ENCODE measurements at regions not wholly inside any gene's neighbourhood (a gene's known extent, or its start where the extent isn't known, plus 50 kb on each side); places are given as distances from the start of the nearest gene placed in this dataset.
"Not testable (repeated sequence)": the region's sequence is repeated elsewhere in the genome, so short reads cannot be mapped to it uniquely, and the experiment has no call there.

- no peak for DNase-seq (ENCODE audit: low spot score)
These were observed 150.1 kb downstream of the TPRA1 start for GRCh38 chr3:127440384-127440783.

- no peak for DNase-seq (ENCODE audit: low spot score)
These were observed 150.9 kb downstream of the TPRA1 start for GRCh38 chr3:127439621-127440020.

DNA sequence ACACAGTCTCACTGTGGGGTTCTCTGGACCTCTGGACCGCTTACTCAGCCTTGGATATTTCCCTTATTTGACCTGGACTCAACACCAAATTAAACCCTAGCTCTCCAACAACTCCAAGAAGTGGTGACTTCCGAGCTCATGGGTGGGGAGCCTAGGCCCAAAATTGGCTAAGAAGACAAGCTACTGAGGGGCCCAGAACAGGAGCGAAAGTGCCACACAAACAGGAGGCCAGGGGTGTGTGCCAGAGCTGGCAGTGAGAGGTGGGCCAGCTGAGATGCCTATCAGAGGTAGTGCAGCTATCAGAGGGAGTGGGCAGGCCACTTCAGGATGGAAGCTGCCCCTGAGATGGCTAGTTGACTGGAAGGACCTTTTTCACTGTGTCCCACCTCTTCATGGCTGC lies 151.1 kb upstream of the PRR20G start:
- no peak for DNase-seq (ENCODE audit: low spot score)

DNA sequence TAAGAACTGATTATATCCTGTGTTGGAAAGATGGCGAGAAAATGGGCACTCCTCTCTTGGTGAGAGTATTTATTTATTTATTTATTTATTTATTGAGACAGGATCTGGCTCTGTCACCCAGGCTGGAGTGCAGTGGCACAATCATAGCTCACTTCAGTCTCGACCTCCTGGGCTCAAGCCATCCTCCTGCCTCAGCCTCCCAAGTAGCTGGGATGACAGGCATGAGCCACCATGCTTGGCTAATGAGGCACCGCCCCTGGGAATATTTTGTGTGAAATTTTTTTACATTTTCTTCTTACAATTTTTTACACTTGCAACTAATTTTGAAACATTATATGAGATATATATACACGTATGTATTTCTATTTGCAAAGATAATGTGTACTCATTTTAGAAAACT lies 150.5 kb upstream of the PRR20G start:
- no peak for DNase-seq (ENCODE audit: low spot score)

- DNase-seq (ENCODE audit: low spot score): not testable (repeated sequence)
These were observed 147.5 kb upstream of the PRR20G start for GRCh38 chr3:127435299-127435698.

- no peak for DNase-seq (ENCODE audit: low spot score)
These were observed 143.2 kb upstream of the PRR20G start for GRCh38 chr3:127431066-127431465.

GRCh38 chr3:127428344-127428997 lies 140.6 kb upstream of the PRR20G start:
- no peak for DNase-seq (ENCODE audit: low spot score)

- no peak for DNase-seq (ENCODE audit: low spot score)
These were observed 139.8 kb upstream of the PRR20G start for GRCh38 chr3:127427666-127428065.

DNA sequence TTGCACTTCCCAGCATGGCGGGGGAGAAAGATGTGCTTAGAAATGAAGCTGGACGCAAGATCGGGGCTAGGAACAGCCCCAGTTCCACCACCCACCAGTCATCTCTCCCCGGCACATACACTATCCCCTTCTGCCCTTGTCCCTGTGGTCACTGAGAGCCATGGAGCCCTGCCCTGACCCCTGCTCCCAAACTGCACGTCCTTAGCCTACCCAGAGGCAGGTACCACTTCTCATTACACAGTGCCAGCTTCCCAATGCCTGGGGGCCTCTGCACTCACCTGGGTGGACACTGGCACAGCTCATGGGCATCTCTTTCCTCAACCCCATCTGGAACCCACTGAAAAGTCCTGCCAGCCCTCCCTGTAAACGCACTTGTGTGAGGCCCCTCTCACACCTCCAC lies 139.3 kb upstream of the PRR20G start:
- no peak for DNase-seq (ENCODE audit: low spot score)

- no peak for DNase-seq (ENCODE audit: low spot score)
These were observed 138.8 kb upstream of the PRR20G start for GRCh38 chr3:127426444-127427153.

DNA sequence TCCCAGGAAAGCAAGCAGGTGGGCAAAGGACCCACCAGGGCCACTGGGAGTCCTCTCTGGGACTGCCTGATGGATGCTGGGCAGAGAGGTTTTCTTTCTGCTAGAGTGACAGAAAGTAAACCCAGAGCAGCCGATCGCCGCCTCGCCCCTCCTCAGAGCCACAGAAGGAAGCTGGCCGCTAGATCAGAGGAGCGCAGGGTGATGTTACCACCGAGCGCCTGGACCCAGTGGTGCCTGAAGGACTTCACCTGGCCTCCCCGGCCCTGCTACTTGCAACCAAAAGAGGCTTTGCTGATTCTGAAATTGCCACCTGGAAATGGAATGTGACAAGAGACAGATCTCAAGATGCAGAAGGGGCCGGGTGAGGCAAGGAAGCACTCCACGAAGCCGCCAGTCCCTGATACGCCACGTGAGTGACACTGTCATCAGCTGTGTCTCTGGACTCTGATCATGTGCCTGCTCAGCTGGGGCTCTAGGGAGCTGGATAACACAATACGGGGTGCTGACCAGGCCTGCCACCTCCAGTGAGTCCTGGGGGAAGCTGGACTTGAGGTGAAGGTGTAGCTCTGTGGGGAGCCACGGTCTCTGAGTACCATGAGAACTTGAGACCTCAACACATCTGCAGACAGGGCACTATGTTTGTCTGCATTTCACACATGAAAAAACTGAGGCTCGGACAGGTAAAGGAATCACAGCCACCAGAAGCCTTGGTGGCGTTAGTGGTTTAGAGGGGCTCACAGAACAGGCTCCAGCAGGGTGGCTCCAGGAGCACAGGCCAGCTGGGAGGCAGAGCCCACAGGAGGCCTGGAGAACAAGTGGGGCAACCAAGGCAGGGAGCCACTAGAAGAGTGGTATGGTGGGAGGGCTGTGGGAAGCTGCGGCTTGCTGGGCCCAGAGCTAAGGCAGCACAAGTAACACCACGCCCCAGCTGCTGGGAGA lies 137.9 kb upstream of the PRR20G start:
- no peak for DNase-seq (ENCODE audit: low spot score)

DNA sequence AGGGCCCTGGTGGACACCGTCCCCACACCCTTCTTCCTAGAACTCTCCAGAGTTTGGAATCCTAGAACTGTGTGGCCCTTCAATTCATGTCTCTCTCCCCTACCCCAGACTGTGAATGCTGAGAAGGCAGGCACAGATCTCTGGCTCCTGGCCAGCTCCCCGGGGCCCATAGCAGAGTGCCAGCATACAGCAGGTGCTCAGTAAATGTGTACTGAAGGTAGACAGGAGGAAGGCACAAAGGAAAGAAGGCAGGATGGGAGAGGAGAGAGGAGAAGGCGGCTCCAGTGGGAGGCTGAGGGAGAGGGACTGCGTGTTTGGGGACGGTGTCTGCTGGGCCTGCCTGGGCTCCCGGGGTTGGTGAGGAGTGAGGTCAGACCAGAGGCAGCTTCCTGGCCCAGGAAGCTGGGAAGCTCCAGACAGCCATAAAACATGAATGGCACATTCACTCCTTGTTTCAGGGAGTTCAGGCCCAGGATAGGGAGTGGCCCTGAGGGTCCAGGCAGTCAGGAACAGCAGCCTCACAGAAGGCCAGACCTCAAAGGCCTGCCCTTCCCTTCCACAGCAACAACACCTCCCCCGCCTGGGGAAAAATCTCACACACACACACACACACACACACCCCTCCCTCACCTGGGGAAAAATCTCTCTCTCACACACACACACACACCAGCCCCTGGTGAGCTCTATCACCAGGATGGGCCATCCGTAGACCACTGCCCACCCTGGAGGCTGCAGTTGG lies 137.1 kb upstream of the PRR20G start:
- DNase-seq (ENCODE audit: low spot score): no peak

DNA sequence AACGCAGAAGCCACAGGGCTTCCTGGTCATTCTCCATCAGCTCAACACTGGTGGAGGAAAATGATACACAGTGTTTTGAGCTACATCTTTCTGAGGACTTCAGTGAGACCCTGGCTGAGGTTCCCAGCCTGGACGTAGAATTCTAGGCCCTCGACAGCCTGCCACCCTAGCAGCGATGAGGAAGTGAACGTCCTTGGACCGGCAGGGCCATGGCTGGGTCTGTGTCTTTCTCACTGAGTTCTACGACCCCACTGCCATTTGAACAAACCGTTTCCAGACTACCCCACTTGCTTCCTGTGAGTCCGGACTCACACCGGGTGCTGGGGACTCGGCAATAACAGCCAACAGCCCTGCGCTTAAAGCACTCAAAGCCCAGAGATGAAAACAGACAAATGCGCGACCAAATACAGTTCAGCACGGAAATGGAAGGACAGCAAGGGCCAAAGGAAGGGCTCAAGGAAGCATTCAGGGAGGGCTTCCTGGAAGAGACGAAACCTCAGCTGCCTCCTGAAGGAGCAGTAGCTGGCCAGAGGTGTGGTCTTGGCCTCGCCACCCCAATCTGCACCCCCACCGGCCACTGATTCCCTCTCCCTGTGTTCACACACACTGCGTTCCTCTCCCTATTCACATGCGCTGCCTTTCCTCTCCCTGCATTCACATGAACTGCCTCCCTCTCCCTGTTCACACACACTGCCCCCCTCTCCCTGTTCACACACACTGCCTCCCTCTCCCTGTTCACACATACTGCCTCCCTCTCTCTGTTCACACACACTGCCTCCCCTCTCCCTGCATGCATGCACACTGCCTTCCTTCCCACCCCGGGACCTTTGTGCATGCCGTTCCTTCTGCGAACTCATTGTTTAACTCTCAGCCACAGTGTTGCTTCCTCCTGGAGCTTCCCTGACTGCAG lies 136.3 kb upstream of the PRR20G start:
- no peak for DNase-seq (ENCODE audit: low spot score)

DNA sequence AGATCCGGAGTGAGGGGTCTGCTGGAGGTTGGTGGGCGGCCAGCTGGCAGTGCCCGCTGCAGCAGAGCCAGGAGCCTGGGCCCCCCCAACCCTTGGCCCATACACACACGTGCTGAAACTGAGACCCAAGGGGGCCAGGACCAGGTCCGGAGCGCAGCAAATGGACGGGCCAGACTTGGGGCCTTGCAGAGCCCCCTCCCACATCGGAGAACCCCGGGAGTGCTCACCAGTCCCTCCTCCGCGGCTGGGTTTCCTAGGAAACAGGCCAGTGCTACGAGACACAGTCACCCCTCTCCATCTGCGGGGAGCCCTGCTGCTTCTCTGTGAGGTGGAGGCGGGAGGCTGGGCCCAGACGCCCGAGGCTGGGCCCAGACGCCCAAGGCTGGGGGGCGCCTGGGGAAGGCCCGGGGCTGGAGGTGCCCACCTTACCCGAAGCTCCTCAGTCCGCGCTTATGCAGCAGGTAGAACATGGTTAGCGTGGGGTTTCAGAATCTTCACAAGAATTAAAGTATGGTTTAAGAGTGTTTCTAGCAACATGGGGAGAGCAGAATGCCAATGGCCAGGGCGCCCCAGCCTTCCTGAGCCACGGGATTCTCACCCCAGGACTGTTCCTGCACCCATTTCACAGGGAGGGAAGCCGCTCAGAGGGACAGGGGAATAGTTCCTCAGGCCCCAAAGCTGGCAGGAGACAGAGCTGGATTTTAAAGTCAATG lies 135.0 kb upstream of the PRR20G start:
- DNase-seq (ENCODE audit: low spot score): no peak

DNA sequence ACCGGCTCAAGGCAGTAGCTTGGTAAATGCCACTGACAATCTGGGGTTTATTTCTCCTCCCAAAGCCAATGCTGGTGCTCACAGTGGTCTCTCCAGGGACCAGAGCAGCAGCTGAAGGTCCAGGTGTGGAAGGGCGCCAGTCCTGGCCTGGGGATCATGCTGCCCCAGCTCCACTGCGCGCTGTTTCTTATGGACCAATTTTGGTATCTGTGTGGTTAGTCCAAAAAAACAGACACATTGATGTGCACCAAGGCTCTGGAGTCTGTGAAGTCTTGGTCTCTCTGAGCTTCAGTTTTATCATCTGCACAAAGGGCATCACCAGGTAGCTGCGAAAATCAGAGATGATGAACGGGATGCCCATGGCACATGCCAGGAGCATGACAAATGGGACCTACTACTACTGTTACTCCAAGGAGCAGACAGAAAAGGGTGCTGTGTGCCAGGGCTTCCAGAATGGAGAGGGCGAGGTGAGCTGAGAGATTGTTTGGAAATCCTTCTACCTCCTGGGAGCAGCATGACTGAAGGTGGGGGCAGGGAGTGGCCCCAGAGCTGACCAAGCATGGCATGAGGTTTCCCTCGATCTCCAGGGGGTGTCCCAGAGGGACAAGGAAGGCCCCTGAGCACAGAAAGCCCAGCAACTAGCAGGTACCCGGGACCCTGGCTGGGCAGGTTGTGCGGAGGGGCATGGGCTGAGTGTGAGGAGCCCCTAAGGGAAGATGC lies 134.3 kb upstream of the PRR20G start:
- no peak for DNase-seq (ENCODE audit: low spot score)

DNA sequence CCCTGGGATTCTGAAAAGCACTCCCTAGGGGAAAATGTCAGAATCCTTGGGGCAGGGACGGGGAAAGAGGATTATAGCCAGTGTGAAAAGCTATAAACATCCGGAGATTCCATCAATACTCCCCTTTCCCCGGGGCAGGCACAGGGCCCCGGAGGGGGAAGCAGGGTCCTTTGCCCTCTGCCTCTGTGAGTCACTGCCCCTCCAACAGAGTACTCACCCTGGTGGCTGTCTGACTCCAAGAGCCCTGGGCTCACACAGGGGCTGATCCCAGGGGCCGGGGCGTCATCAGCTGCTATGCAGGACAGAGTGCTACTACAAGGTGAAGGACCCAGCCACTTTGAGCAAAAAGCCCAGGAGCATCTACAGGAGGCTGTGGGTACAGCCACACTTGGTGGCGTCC lies 133.0 kb upstream of the PRR20G start:
- no peak for DNase-seq (ENCODE audit: low spot score)

- DNase-seq (ENCODE audit: low spot score): no peak
These were observed 132.1 kb upstream of the PRR20G start for GRCh38 chr3:127419641-127420553.

GRCh38 chr3:127419182-127419581 lies 131.3 kb upstream of the PRR20G start:
- DNase-seq (ENCODE audit: low spot score): no peak

Data from SK-N-DZ (cell line).